Esophagus squamous epithelium (tissue), 5 donors: ENCODE measurements at regions not wholly inside any gene's neighbourhood (a gene's known extent, or its start where the extent isn't known, plus 50 kb on each side); places are given as distances from the start of the nearest gene placed in this dataset.

ENCODE experiments used
- DNase-seq: peaks from one replicate; lab custom pipeline; 2025; lab: John Stamatoyannopoulos, UW
- H3K27ac ChIP-seq, 4 donors: fragments of 200-600 bp; sonication (generic); one replicate each; pipeline ENCODE4 v1.5.1; 2016 to 2019; ENCODE audit warnings: mild to moderate bottlenecking in 1 of 4
- H3K27me3 ChIP-seq, 4 donors: fragments of 200-600 bp; sonication (generic); 1 replicate in 3 of 4; 2 replicates in 1 of 4; pipeline versions ENCODE4 v1.5.1 to v1.6.0; 2017 to 2021; ENCODE audit warnings: antibody characterized with exemption in 1 of 4
- H3K36me3 ChIP-seq, 3 donors: fragments of 200-600 bp; sonication (generic); one replicate each; pipeline ENCODE4 v1.5.1; 2016 to 2019
- H3K4me1 ChIP-seq, 3 donors: fragments of 200-600 bp; sonication (generic); one replicate each; pipeline ENCODE4 v1.5.1; 2017 to 2019
- H3K4me3 ChIP-seq, 4 donors: fragments of 200-600 bp; sonication (generic); 1 replicate in 3 of 4; 2 replicates in 1 of 4; pipeline ENCODE4 v1.5.1; 2016 to 2019; ENCODE audit warnings: mild to moderate bottlenecking in 2 of 4, moderate library complexity in 1 of 4
- H3K9me3 ChIP-seq, 3 donors: fragments of 200-600 bp; sonication (generic); one replicate each; pipeline ENCODE4 v1.5.1; 2016 to 2019
- POLR2A ChIP-seq, 4 donors: fragments of 450-650 bp; IDR thresholded peaks; one replicate each; pipeline ENCODE4 v1.6.1; 2017; ENCODE audit warnings: antibody characterized with exemption in 4 of 4, mild to moderate bottlenecking in 4 of 4, moderate library complexity in 3 of 4
- WGBS, 2 donors: methylation state at CpG; one replicate each; pipeline ENCODE4 v1.1.5; 2018; 5-methylcytosine and 5-hydroxymethylcytosine counted together
- intact Hi-C: fragments of 100-400 bp; cut with DNase I; formaldehyde crosslinking; loops from one replicate; pipeline ENCODE4 v1.15.0; 2022
- TF ChIP-seq, protein P1 (sequence below), 6 experiments: fragments of 450-650 bp in 4 of 6; fragments of 200-600 bp in 2 of 6; sonication (generic) in 2 of 6; IDR thresholded peaks; one replicate each; pipeline ENCODE4 v1.5.1; 2016 to 2019; ENCODE audit warnings: antibody characterized with exemption in 6 of 6, mild to moderate bottlenecking in 4 of 6, moderate library complexity in 4 of 6
- donor health status: DM: yes; HTN: yes; CAD: no.

DNA sequence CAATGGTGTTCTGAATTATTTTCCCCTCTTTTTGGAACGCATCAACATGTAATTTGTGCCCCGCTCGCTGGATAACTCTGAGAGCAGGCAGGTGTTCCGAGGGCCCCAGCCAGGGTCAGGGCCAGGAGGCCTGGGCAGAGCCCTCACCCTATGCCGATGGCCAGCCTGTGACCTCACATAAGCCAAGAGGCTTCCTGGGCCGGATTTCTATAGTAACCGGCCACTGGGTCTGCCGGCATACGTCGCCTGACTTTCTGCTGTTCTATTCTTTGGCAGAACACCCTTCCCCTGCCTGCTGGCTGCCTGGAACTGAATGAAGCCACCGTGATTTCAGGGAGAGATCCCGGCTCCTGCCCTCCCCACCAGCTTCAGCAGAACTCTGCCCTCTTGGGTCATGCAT, 375.2 kb downstream of the SHANK2 start:
- Histone ChIP-seq H3K4me3 (no peak overlapping the region), H3K9me3 (no peaks in the 10 kb centered on the region), H3K27ac (no peak overlapping the region), H3K36me3 (no peaks in the 10 kb centered on the region), H3K4me1 (peaks cover 0 to 2% (median 0%) of the 10 kb centered on the region in 3 donors), H3K27me3 (peaks cover 0 to 3% (median 0%) of the 10 kb centered on the region in 4 donors)
- TF ChIP-seq, protein P1, sequence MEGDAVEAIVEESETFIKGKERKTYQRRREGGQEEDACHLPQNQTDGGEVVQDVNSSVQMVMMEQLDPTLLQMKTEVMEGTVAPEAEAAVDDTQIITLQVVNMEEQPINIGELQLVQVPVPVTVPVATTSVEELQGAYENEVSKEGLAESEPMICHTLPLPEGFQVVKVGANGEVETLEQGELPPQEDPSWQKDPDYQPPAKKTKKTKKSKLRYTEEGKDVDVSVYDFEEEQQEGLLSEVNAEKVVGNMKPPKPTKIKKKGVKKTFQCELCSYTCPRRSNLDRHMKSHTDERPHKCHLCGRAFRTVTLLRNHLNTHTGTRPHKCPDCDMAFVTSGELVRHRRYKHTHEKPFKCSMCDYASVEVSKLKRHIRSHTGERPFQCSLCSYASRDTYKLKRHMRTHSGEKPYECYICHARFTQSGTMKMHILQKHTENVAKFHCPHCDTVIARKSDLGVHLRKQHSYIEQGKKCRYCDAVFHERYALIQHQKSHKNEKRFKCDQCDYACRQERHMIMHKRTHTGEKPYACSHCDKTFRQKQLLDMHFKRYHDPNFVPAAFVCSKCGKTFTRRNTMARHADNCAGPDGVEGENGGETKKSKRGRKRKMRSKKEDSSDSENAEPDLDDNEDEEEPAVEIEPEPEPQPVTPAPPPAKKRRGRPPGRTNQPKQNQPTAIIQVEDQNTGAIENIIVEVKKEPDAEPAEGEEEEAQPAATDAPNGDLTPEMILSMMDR (IDR thresholded peaks at IDR 0.05), result no peak
- TF ChIP-seq POLR2A (IDR thresholded peaks at IDR 0.05), result no peak
- DNase-seq, result no peak
- WGBS, 2 donors, result 62 to 84% methylated on average over 7 to 12 of the region's 12 CpGs
- intact Hi-C loops, result no loop called here

DNA sequence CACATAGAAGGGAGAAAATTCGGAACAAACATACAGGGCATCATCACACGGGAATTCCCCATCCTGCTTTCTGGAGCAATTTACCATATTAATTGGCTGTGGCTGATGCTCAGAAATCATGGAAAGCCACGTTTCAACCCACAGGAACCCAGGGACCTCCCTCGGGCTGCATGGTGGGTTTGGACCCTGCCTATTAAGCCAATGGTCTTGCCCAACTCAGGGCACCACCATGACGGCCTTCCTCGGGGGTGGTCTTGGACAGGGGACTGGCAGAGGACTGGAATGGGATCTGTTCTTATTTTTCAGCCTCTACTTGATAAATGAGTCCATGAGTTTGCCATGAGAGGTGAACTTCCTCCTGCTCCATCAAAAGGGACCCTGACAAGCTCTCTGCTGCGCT, 374.0 kb downstream of the SHANK2 start:
- TF ChIP-seq, protein P1 (IDR thresholded peaks at IDR 0.05), result no peak
- no peak for TF ChIP-seq POLR2A (IDR thresholded peaks at IDR 0.05)
- Histone ChIP-seq H3K4me1 (no peaks in the 10 kb centered on the region), H3K27me3 (no peaks in the 10 kb centered on the region), H3K9me3 (no peaks in the 10 kb centered on the region), H3K4me3 (no peak overlapping the region), H3K36me3 (no peaks in the 10 kb centered on the region), H3K27ac (no peak overlapping the region)
- 74 to 89% methylated on average over 3 to 5 of the region's 7 CpGs for WGBS, 2 donors
- no peak for DNase-seq
- intact Hi-C loops, result no loop called here

DNA sequence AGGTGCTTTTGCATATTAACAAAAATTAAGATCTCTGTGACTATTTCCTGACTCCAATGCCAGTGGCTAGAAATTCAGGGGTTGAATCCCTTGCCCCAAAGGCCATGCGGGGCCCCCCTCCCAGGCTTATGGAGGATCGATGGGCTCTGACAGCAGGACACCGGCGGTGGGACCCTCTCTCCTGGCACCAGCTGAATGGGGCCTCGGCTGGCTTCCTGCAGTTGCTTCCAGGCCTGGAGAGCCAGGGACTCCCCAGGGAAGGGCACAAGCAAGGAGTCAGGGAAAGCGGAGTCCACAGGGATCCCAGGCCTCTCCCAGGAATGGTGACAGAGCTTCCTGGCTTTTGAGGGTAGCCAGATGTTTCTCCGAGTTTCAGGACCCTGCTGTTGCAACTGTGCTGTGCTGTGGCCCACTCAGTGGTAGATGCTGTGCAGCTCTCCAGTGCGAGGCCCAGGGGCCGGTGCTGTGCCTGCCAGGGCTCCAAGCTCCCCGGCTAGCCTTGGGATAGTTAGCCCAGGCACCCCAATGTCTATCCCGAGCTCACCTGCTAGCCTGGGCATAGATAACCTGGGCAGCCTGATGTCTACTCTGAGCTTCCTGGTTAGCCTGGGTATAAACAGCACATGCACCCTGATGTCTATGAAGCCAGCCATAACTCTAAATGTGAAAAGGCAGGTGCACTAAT, 372.6 kb downstream of the SHANK2 start:
- Histone ChIP-seq H3K36me3 (no peaks in the 10 kb centered on the region), H3K9me3 (no peaks in the 10 kb centered on the region), H3K27ac (no peak overlapping the region), H3K4me1 (peaks cover 0 to 3% (median 0%) of the 10 kb centered on the region in 3 donors), H3K27me3 (no peaks in the 10 kb centered on the region), H3K4me3 (no peak overlapping the region)
- 82% methylated on average over 3 of the region's 11 CpGs; no CpG with 5 or more reads in 1 of the 2 donors for WGBS, 2 donors
- DNase-seq, result no peak
- TF ChIP-seq POLR2A (IDR thresholded peaks at IDR 0.05), result no peak
- TF ChIP-seq, protein P1 (IDR thresholded peaks at IDR 0.05), result no peak
- intact Hi-C loops, result no loop called here

DNA sequence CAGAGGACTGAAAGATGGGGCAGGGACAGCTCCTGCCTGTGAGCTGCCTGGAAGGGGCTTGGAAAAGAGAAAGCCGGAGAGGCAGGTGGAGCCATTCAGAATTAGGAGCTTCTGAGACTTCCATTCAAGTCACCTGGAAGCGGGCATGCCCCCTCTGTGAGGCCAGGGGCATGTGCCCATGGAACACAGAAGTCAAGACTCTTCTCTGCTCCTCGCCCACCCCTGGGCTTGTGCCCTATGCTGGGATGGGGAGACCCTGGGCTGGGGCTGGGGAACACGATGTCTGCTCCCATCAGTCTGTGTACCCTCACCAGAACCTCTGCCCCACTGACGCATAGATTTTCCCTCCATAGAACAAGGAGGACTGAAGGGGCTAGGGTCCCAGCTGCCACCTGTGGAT, 372.0 kb downstream of the SHANK2 start:
- TF ChIP-seq, protein P1 (IDR thresholded peaks at IDR 0.05), result no peak
- no peak for TF ChIP-seq POLR2A (IDR thresholded peaks at IDR 0.05)
- 84 to 87% methylated on average over 3 to 5 of the region's 5 CpGs for WGBS, 2 donors

DNA sequence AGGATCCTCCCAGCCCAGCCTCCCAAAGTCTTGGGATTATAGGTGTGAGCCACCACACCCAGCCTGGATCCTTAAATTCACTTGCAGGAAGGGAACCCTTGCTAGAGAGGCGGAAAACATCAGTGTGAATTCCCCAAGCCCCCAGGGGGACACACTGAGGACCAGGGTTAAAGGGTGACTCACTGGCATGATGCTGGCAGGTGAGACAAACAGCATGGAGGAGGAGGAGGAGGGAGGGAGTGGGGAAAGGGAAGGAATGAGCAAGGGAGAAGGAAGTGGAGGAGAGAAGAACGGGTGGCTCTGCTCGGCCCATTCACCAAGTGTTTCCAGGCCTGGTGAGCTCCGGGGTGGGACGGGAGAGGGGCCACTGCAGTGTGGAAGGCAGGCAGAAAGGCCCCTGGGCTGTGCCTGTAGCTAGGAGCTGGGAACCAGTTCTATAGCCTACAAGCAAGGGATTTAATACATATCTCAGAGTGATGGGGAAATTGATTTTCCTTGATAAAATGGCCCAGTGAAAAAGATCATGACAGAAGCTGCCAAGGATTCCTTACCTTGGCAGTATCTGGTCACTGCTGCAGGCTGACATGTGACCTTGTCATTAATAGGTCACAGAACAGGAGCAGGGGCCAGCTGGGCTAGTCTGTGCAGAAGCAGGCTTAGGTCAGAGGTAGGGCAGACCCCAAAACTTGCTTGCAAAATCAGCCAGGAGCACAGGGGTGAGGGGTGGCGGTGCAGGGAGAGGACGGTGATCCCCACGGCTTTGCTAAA, 370.2 kb downstream of the SHANK2 start:
- Histone ChIP-seq H3K4me3 (no peak overlapping the region), H3K9me3 (no peaks in the 10 kb centered on the region), H3K27me3 (no peaks in the 10 kb centered on the region), H3K36me3 (no peaks in the 10 kb centered on the region), H3K4me1 (peaks cover 0 to 3% (median 0%) of the 10 kb centered on the region in 3 donors), H3K27ac (no peak overlapping the region)
- WGBS, 2 donors, result 66 to 71% methylated on average over 7 to 8 of the region's 8 CpGs
- TF ChIP-seq, protein P1 (IDR thresholded peaks at IDR 0.05), result no peak
- TF ChIP-seq POLR2A (IDR thresholded peaks at IDR 0.05), result no peak
- DNase-seq, result no peak
- intact Hi-C loops, result no loop called here

More for the DNA sequence above, 372.0 kb downstream of the SHANK2 start:
- Histone ChIP-seq H3K36me3 (no peaks in the 10 kb centered on the region), H3K27ac (no peak overlapping the region), H3K4me3 (no peak overlapping the region), H3K9me3 (no peaks in the 10 kb centered on the region), H3K4me1 (peaks cover 0 to 3% (median 0%) of the 10 kb centered on the region in 3 donors), H3K27me3 (no peaks in the 10 kb centered on the region)
- no peak for DNase-seq
- intact Hi-C loops, result no loop called here
